MM.1S (cell line): ENCODE measurements at regions not wholly inside any gene's neighbourhood (a gene's known extent, or its start where the extent isn't known, plus 50 kb on each side); places are given as distances from the start of the nearest gene placed in this dataset.

Experiments used
- EZH2 ChIP-seq: fragments of 300-600 bp; sonication (generic); optimal IDR thresholded peaks from 2 replicates; pipeline ENCODE3; 2017; ENCODE audit warnings: low read depth, mild to moderate bottlenecking, antibody characterized with exemption, low read length, mixed read lengths
- EZH2phosphoT487 ChIP-seq: fragments of 300-600 bp; sonication (generic); IDR thresholded peaks from 2 replicates; pipeline ENCODE4 v1.6.1; 2018; ENCODE audit warnings: antibody characterized with exemption, low read length
- TF ChIP-seq, protein P1 (sequence below): fragments of 300-600 bp; sonication (generic); IDR thresholded peaks from 2 replicates; pipeline ENCODE4 v1.5.1; 2016; ENCODE audit warnings: antibody characterized with exemption, low read length, mixed read lengths

DNA sequence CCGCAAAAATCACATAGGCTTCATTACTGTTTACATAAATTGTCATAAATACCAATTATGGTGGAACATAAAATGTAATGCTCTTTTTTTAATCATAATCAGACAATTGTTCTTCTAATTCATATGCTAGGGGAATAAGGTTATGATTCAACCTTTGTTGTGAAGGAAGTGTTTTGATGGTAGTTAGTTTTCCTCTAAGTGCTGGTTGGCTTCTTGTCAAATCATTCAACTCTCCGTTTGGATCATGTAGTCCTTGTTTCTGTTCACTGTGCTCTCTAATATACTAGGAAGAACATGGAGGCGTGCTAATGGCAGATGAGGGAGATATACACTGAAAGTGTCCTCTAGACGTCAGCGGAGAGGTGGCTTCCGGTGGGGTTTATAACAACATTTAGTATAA is 1938.0 kb upstream of the PIK3C3 start:
- TF ChIP-seq, protein P1, sequence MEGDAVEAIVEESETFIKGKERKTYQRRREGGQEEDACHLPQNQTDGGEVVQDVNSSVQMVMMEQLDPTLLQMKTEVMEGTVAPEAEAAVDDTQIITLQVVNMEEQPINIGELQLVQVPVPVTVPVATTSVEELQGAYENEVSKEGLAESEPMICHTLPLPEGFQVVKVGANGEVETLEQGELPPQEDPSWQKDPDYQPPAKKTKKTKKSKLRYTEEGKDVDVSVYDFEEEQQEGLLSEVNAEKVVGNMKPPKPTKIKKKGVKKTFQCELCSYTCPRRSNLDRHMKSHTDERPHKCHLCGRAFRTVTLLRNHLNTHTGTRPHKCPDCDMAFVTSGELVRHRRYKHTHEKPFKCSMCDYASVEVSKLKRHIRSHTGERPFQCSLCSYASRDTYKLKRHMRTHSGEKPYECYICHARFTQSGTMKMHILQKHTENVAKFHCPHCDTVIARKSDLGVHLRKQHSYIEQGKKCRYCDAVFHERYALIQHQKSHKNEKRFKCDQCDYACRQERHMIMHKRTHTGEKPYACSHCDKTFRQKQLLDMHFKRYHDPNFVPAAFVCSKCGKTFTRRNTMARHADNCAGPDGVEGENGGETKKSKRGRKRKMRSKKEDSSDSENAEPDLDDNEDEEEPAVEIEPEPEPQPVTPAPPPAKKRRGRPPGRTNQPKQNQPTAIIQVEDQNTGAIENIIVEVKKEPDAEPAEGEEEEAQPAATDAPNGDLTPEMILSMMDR: no peak
- no peak for TF ChIP-seq EZH2phosphoT487
- no peak for TF ChIP-seq EZH2
